ENCODE measurements at regions not wholly inside any gene's neighbourhood (a gene's known extent, or its start where the extent isn't known, plus 50 kb on each side); places are given as distances from the start of the nearest gene placed in this dataset.

GRCh38 chr6:40915165-40915564 is 123.9 kb downstream of the UNC5CL start:
- in situ Hi-C loops (cut with HindIII; ENCODE audit: low sequenced_read_pairs) = no loop called here
- no peak for DNase-seq (ENCODE audit: low spot score)

GRCh38 chr6:40914005-40914404 is 125.0 kb downstream of the UNC5CL start:
- no peak for DNase-seq (ENCODE audit: low spot score)
- in situ Hi-C loops (cut with HindIII; ENCODE audit: low sequenced_read_pairs) = no loop called here

GRCh38 chr6:40912158-40912946 is 126.7 kb downstream of the UNC5CL start:
- in situ Hi-C loops (cut with HindIII; ENCODE audit: low sequenced_read_pairs) = no loop called here
- DNase-seq (ENCODE audit: low spot score) = no peak

- in situ Hi-C loops (cut with HindIII; ENCODE audit: low sequenced_read_pairs) = no loop called here
- DNase-seq (ENCODE audit: low spot score) = no peak
Observed at GRCh38 chr6:40910260-40910893, 128.6 kb downstream of the UNC5CL start.

- no peak for DNase-seq (ENCODE audit: low spot score)
- in situ Hi-C loops (cut with HindIII; ENCODE audit: low sequenced_read_pairs) = no loop called here
Observed at GRCh38 chr6:40909811-40910210, 129.2 kb downstream of the UNC5CL start.

- peak; percentile 50 for DNase-seq (ENCODE audit: low spot score)
- in situ Hi-C loops (cut with HindIII; ENCODE audit: low sequenced_read_pairs) = no loop called here
Observed at GRCh38 chr6:40907198-40907701, 131.8 kb downstream of the UNC5CL start.

GRCh38 chr6:40906759-40907158 is 132.3 kb downstream of the UNC5CL start:
- no peak for DNase-seq (ENCODE audit: low spot score)
- in situ Hi-C loops (cut with HindIII; ENCODE audit: low sequenced_read_pairs) = no loop called here

- DNase-seq (ENCODE audit: low spot score) = no peak
- in situ Hi-C loops (cut with HindIII; ENCODE audit: low sequenced_read_pairs) = no loop called here
Observed at GRCh38 chr6:40904583-40905194, 134.3 kb downstream of the UNC5CL start.

GRCh38 chr6:40903456-40903855 is 135.6 kb downstream of the UNC5CL start:
- in situ Hi-C loops (cut with HindIII; ENCODE audit: low sequenced_read_pairs) = no loop called here
- no peak for DNase-seq (ENCODE audit: low spot score)

- no peak for DNase-seq (ENCODE audit: low spot score)
- in situ Hi-C loops (cut with HindIII; ENCODE audit: low sequenced_read_pairs) = no loop called here
Observed at GRCh38 chr6:40901322-40902055, 137.5 kb downstream of the UNC5CL start.

- in situ Hi-C loops (cut with HindIII; ENCODE audit: low sequenced_read_pairs) = no loop called here
- DNase-seq (ENCODE audit: low spot score) = peak; percentile 72
Observed at GRCh38 chr6:40900791-40901190, 138.2 kb downstream of the UNC5CL start.

GRCh38 chr6:40899684-40900155 is 139.3 kb downstream of the UNC5CL start:
- in situ Hi-C loops (cut with HindIII; ENCODE audit: low sequenced_read_pairs) = no loop called here
- no peak for DNase-seq (ENCODE audit: low spot score)

- in situ Hi-C loops (cut with HindIII; ENCODE audit: low sequenced_read_pairs) = no loop called here
- DNase-seq (ENCODE audit: low spot score) = no peak
Observed at GRCh38 chr6:40898073-40898472, 140.9 kb downstream of the UNC5CL start.

- no peak for DNase-seq (ENCODE audit: low spot score)
- in situ Hi-C loops (cut with HindIII; ENCODE audit: low sequenced_read_pairs) = no loop called here
Observed at GRCh38 chr6:40897390-40898003, 141.5 kb downstream of the UNC5CL start.

GRCh38 chr6:40896696-40897095 is 142.3 kb downstream of the UNC5CL start:
- in situ Hi-C loops (cut with HindIII; ENCODE audit: low sequenced_read_pairs) = no loop called here
- DNase-seq (ENCODE audit: low spot score) = no peak

- no peak for DNase-seq (ENCODE audit: low spot score)
- in situ Hi-C loops (cut with HindIII; ENCODE audit: low sequenced_read_pairs) = no loop called here
Observed at GRCh38 chr6:40894962-40895799, 143.8 kb downstream of the UNC5CL start.

- in situ Hi-C loops (cut with HindIII; ENCODE audit: low sequenced_read_pairs) = no loop called here
- no peak for DNase-seq (ENCODE audit: low spot score)
Observed at GRCh38 chr6:40893021-40893420, 146.0 kb downstream of the UNC5CL start.

- in situ Hi-C loops (cut with HindIII; ENCODE audit: low sequenced_read_pairs) = no loop called here
- DNase-seq (ENCODE audit: low spot score) = no peak
Observed at GRCh38 chr6:40892223-40892622, 146.8 kb downstream of the UNC5CL start.

Measured in G401 (cell line).